ENCODE measurements at regions not wholly inside any gene's neighbourhood (a gene's known extent, or its start where the extent isn't known, plus 50 kb on each side); places are given as distances from the start of the nearest gene placed in this dataset.

GRCh38 chr2:236781933-236782816, 212.6 kb downstream of the ACKR3 start:
- TF ChIP-seq CTCF (IDR thresholded peaks at IDR 0.05; ENCODE audit: extremely low read depth, low read depth, low read length) = no peak
- Histone ChIP-seq H3K79me2 (ENCODE audit: insufficient read depth, low read length) (no peaks in the 10 kb centered on the region), H2AFZ (ENCODE audit: low read length) (no peak overlapping the region), H3K4me1 (ENCODE audit: insufficient read depth, low read length) (peaks cover 6% of the 10 kb centered on the region), H3K27ac (ENCODE audit: low read depth, low read length) (no peak overlapping the region), H3K36me3 (ENCODE audit: insufficient read depth, low read length) (no peaks in the 10 kb centered on the region), H4K20me1 (ENCODE audit: insufficient read depth, low read length) (no peaks in the 10 kb centered on the region), H3K4me3 (ENCODE audit: insufficient read depth, low read length) (no peak overlapping the region), H3K27me3 (ENCODE audit: insufficient read depth, low read length) (peaks cover 48% of the 10 kb centered on the region), H3K9me3 (ENCODE audit: low read depth, low read length) (no peaks in the 10 kb centered on the region), H3K4me2 (ENCODE audit: insufficient read depth, low read length) (no peak overlapping the region)
- DNase-seq (ENCODE audit: insufficient read length, low spot score, missing footprints) = no peak

GRCh38 chr2:236782938-236783337, 213.3 kb downstream of the ACKR3 start:
- no peak for DNase-seq (ENCODE audit: insufficient read length, low spot score, missing footprints)
- Histone ChIP-seq H3K79me2 (ENCODE audit: insufficient read depth, low read length) (no peaks in the 10 kb centered on the region), H3K36me3 (ENCODE audit: insufficient read depth, low read length) (no peaks in the 10 kb centered on the region), H3K27me3 (ENCODE audit: insufficient read depth, low read length) (peaks cover 50% of the 10 kb centered on the region), H3K4me1 (ENCODE audit: insufficient read depth, low read length) (no peaks in the 10 kb centered on the region), H4K20me1 (ENCODE audit: insufficient read depth, low read length) (no peaks in the 10 kb centered on the region), H3K9me3 (ENCODE audit: low read depth, low read length) (no peaks in the 10 kb centered on the region), H2AFZ (ENCODE audit: low read length) (no peak overlapping the region), H3K4me2 (ENCODE audit: insufficient read depth, low read length) (no peak overlapping the region), H3K4me3 (ENCODE audit: insufficient read depth, low read length) (no peak overlapping the region), H3K27ac (ENCODE audit: low read depth, low read length) (no peak overlapping the region)
- TF ChIP-seq CTCF (IDR thresholded peaks at IDR 0.05; ENCODE audit: extremely low read depth, low read depth, low read length) = no peak

- H3K27ac ChIP-seq (ENCODE audit: low read depth, low read length) = no peak overlapping the region
- H3K4me1 ChIP-seq (ENCODE audit: insufficient read depth, low read length) = no peaks in the 10 kb centered on the region
- no peak for DNase-seq (ENCODE audit: insufficient read length, low spot score, missing footprints)
- no peak overlapping the region for H3K4me2 ChIP-seq (ENCODE audit: insufficient read depth, low read length)
- H3K27me3 ChIP-seq (ENCODE audit: insufficient read depth, low read length) = peaks cover 52% of the 10 kb centered on the region
- no peaks in the 10 kb centered on the region for H3K9me3 ChIP-seq (ENCODE audit: low read depth, low read length)
- H3K79me2 ChIP-seq (ENCODE audit: insufficient read depth, low read length) = no peaks in the 10 kb centered on the region
- H2AFZ ChIP-seq (ENCODE audit: low read length) = no peak overlapping the region
- no peaks in the 10 kb centered on the region for H3K36me3 ChIP-seq (ENCODE audit: insufficient read depth, low read length)
- H4K20me1 ChIP-seq (ENCODE audit: insufficient read depth, low read length) = no peaks in the 10 kb centered on the region
- H3K4me3 ChIP-seq (ENCODE audit: insufficient read depth, low read length) = no peak overlapping the region
- TF ChIP-seq CTCF (IDR thresholded peaks at IDR 0.05; ENCODE audit: extremely low read depth, low read depth, low read length) = no peak
Measured at GRCh38 chr2:236783417-236784020, 213.9 kb downstream of the ACKR3 start.

GRCh38 chr2:236785611-236786057, 216.0 kb downstream of the ACKR3 start:
- Histone ChIP-seq H3K4me2 (ENCODE audit: insufficient read depth, low read length) (no peak overlapping the region), H4K20me1 (ENCODE audit: insufficient read depth, low read length) (no peaks in the 10 kb centered on the region), H3K4me1 (ENCODE audit: insufficient read depth, low read length) (no peaks in the 10 kb centered on the region), H3K79me2 (ENCODE audit: insufficient read depth, low read length) (no peaks in the 10 kb centered on the region), H3K36me3 (ENCODE audit: insufficient read depth, low read length) (no peaks in the 10 kb centered on the region), H3K4me3 (ENCODE audit: insufficient read depth, low read length) (no peak overlapping the region), H3K9me3 (ENCODE audit: low read depth, low read length) (no peaks in the 10 kb centered on the region), H3K27me3 (ENCODE audit: insufficient read depth, low read length) (peaks cover 71% of the 10 kb centered on the region), H3K27ac (ENCODE audit: low read depth, low read length) (no peak overlapping the region), H2AFZ (ENCODE audit: low read length) (no peak overlapping the region)
- no peak for DNase-seq (ENCODE audit: insufficient read length, low spot score, missing footprints)
- no peak for TF ChIP-seq CTCF (IDR thresholded peaks at IDR 0.05; ENCODE audit: extremely low read depth, low read depth, low read length)
